ENCODE measurements at regions not wholly inside any gene's neighbourhood (a gene's known extent, or its start where the extent isn't known, plus 50 kb on each side); places are given as distances from the start of the nearest gene placed in this dataset.

DNA sequence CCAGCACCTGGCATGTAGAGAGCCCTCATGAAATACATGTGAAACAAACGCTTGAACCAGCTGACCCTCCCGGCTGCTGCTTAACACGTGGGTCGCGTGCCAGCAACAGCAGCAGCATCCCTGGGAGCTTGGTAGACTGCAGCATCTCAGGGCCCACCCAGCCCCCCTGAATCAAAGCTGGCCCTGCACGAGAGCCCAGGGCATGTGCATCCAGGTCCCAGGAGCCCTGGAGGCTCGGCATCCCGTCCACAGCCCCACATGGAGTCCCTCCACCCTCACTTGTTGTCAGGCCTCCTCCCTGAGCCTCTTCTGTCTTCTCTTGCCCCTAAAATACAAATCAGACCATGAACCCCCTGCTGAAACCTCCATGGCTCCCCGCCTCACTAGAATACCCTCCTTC, 123.1 kb downstream of the MATN1 start (continued):
- TF ChIP-seq TARDBP (IDR thresholded peaks at IDR 0.05; ENCODE audit: borderline replicate concordance): no peak
- no peak for TF ChIP-seq NR2C2 (IDR thresholded peaks at IDR 0.05; ENCODE audit: borderline replicate concordance, control insufficient read depth, insufficient read length, low read depth)
- TF ChIP-seq, protein P1, sequence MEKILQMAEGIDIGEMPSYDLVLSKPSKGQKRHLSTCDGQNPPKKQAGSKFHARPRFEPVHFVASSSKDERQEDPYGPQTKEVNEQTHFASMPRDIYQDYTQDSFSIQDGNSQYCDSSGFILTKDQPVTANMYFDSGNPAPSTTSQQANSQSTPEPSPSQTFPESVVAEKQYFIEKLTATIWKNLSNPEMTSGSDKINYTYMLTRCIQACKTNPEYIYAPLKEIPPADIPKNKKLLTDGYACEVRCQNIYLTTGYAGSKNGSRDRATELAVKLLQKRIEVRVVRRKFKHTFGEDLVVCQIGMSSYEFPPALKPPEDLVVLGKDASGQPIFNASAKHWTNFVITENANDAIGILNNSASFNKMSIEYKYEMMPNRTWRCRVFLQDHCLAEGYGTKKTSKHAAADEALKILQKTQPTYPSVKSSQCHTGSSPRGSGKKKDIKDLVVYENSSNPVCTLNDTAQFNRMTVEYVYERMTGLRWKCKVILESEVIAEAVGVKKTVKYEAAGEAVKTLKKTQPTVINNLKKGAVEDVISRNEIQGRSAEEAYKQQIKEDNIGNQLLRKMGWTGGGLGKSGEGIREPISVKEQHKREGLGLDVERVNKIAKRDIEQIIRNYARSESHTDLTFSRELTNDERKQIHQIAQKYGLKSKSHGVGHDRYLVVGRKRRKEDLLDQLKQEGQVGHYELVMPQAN (conservative IDR thresholded peaks at IDR 0.05): no peak
- TF ChIP-seq MXI1 (IDR thresholded peaks at IDR 0.05; ENCODE audit: low read depth, low read length): no peak
- TF ChIP-seq NR2C1 (IDR thresholded peaks at IDR 0.05): no peak
- TF ChIP-seq SUZ12 (IDR thresholded peaks at IDR 0.05; ENCODE audit: unreplicated experiment): no peak
- no peak for TF ChIP-seq MYC (IDR thresholded peaks at IDR 0.05; ENCODE audit: insufficient read depth, insufficient read length, insufficient replicate concordance, low read length, severe bottlenecking)

DNA sequence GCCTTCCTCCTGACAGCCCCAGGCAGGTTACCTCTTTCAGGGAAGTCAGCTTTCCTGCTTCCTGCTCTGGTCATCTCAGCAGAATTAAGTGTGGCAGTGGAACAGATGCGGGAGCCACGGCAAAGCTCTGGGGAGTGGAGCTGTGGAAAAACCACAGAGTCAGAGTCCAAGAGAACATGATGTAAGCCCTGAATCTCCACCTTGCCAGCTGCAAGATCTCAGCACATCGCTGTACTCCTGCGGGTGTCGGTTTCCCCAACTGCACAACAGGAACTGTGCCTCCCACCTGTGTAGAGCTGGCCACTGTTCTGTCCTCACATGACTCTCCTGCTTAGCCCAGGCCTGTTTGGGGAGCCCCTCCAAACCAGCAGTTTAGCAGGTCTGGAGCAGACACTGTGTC, 123.7 kb downstream of the MATN1 start:
- ChIA-PET RAD21 (ENCODE audit: unreplicated experiment) (no interaction called here), POLR2A (no interaction called here), SMC1A (ENCODE audit: uncharacterized antibody, unreplicated experiment) (no interaction called here), CTCF (no interaction called here)
- Histone ChIP-seq H3K9ac (ENCODE audit: control insufficient read depth, insufficient read depth, low read length) (no peak overlapping the region), H4K20me1 (ENCODE audit: control insufficient read depth, insufficient read depth) (no peaks in the 10 kb centered on the region), H3K27me3 (replicated peaks in 1 of 2; ENCODE audit: control insufficient read depth in 2 of 2, insufficient read depth in 2 of 2, low read length in 1 of 2) (no peaks in the 10 kb centered on the region), H2AFZ (ENCODE audit: control insufficient read depth, low read depth, low read length) (no peak overlapping the region), H3K36me3 (ENCODE audit: control insufficient read depth in 2 of 2, insufficient read depth in 2 of 2, low read length in 1 of 2) (no peaks in the 10 kb centered on the region), H3K4me3 (no peak overlapping the region), H3K79me2 (ENCODE audit: control insufficient read depth, insufficient read depth, low read length) (no peaks in the 10 kb centered on the region), H3K27ac (ENCODE audit: control insufficient read depth, insufficient read depth) (no peak overlapping the region), H3K4me1 (ENCODE audit: control insufficient read depth, insufficient read depth, low read length) (no peaks in the 10 kb centered on the region), H3K4me2 (ENCODE audit: control insufficient read depth, insufficient read depth) (no peak overlapping the region), H3K9me3 (replicated peaks; ENCODE audit: control insufficient read depth, insufficient read depth, low read length) (no peaks in the 10 kb centered on the region)
- no peak for FAIRE-seq
- no peak for ATAC-seq
- TF ChIP-seq, protein P2, sequence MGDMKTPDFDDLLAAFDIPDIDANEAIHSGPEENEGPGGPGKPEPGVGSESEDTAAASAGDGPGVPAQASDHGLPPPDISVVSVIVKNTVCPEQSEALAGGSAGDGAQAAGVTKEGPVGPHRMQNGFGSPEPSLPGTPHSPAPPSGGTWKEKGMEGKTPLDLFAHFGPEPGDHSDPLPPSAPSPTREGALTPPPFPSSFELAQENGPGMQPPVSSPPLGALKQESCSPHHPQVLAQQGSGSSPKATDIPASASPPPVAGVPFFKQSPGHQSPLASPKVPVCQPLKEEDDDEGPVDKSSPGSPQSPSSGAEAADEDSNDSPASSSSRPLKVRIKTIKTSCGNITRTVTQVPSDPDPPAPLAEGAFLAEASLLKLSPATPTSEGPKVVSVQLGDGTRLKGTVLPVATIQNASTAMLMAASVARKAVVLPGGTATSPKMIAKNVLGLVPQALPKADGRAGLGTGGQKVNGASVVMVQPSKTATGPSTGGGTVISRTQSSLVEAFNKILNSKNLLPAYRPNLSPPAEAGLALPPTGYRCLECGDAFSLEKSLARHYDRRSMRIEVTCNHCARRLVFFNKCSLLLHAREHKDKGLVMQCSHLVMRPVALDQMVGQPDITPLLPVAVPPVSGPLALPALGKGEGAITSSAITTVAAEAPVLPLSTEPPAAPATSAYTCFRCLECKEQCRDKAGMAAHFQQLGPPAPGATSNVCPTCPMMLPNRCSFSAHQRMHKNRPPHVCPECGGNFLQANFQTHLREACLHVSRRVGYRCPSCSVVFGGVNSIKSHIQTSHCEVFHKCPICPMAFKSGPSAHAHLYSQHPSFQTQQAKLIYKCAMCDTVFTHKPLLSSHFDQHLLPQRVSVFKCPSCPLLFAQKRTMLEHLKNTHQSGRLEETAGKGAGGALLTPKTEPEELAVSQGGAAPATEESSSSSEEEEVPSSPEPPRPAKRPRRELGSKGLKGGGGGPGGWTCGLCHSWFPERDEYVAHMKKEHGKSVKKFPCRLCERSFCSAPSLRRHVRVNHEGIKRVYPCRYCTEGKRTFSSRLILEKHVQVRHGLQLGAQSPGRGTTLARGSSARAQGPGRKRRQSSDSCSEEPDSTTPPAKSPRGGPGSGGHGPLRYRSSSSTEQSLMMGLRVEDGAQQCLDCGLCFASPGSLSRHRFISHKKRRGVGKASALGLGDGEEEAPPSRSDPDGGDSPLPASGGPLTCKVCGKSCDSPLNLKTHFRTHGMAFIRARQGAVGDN (IDR thresholded peaks at IDR 0.05): no peak
- TF ChIP-seq RAD51 (IDR thresholded peaks at IDR 0.05) (no peak), DPF2 (IDR thresholded peaks at IDR 0.05) (no peak), HDGF (IDR thresholded peaks at IDR 0.05) (no peak), CHD1 (IDR thresholded peaks at IDR 0.05; ENCODE audit: low read depth, low read length) (no peak), JUNB (IDR thresholded peaks at IDR 0.05) (no peak), HCFC1 (IDR thresholded peaks at IDR 0.05; ENCODE audit: low read length) (no peak), RAD21 (IDR thresholded peaks at IDR 0.05; ENCODE audit: insufficient read depth, low read depth, low read length) (no peak), STAT1 (conservative IDR thresholded peaks at IDR 0.05) (no peak)
- TF ChIP-seq, protein P3, sequence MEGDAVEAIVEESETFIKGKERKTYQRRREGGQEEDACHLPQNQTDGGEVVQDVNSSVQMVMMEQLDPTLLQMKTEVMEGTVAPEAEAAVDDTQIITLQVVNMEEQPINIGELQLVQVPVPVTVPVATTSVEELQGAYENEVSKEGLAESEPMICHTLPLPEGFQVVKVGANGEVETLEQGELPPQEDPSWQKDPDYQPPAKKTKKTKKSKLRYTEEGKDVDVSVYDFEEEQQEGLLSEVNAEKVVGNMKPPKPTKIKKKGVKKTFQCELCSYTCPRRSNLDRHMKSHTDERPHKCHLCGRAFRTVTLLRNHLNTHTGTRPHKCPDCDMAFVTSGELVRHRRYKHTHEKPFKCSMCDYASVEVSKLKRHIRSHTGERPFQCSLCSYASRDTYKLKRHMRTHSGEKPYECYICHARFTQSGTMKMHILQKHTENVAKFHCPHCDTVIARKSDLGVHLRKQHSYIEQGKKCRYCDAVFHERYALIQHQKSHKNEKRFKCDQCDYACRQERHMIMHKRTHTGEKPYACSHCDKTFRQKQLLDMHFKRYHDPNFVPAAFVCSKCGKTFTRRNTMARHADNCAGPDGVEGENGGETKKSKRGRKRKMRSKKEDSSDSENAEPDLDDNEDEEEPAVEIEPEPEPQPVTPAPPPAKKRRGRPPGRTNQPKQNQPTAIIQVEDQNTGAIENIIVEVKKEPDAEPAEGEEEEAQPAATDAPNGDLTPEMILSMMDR (IDR thresholded peaks at IDR 0.05 in 2 of 3, conservative IDR thresholded peaks at IDR 0.05 in 1 of 3; ENCODE audit: control insufficient read depth in 2 of 3, extremely low read depth in 1 of 3, insufficient read depth in 1 of 3, low read depth in 3 of 3, low read length in 3 of 3): no peak
- BruUV-seq (replicated peaks): no TSS peak
- 87% methylated on average over 5 of the region's 5 CpGs for WGBS (ENCODE audit: insufficient coverage, insufficient replicate concordance, low lambda C conversion rate, missing lambda C conversion rate)
- no peak for DNase-seq (ENCODE audit: low read depth, low spot score)
- in situ Hi-C loops (cut with MboI) (no loop called here), intact Hi-C loops (cut with micrococcal nuclease; ENCODE audit: unreplicated experiment) (no loop called here)
